Stimulated activated CD4-positive, alpha-beta T cell treated with anti-CD3 and anti-CD28 coated beads, Interleukin-1b, Interleukin-23, amount 100 ng/mL, for 48 hours (primary cell): ENCODE measurements at regions not wholly inside any gene's neighbourhood (a gene's known extent, or its start where the extent isn't known, plus 50 kb on each side); places are given as distances from the start of the nearest gene placed in this dataset.
"Not testable (repeated sequence)": the region's sequence is repeated elsewhere in the genome, so short reads cannot be mapped to it uniquely, and the experiment has no call there.

Source experiments
- DNase-seq: peaks from one replicate; pipeline ENCODE4 v3.0.0-alpha.2; 2020

- no peak for DNase-seq
Measured at GRCh38 chr2:142562900-142563299, 314.6 kb upstream of the KYNU start.

- no peak for DNase-seq
Measured at GRCh38 chr2:142561656-142562055, 315.8 kb upstream of the KYNU start.

DNA sequence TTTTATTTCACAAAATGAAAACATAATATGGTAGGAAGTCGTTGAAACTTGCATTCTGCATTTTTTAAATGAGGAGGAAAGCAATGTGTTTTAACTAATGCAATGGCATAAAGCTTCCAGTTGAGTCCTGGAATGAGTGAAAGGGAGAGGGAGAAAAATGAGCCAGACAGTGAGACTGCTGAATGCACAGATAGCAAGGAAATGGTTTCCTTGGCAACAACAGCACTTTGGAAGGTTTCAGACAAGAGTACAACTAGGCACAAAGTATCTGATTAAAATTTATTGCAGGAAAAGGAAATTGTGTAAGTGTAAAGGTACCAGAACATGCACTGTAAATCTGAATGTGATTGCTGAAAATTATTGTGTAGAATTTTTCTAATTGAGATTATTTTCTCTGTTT, 320.1 kb upstream of the KYNU start:
- DNase-seq: no peak

GRCh38 chr2:142545999-142546398, 331.5 kb upstream of the KYNU start:
- DNase-seq: not testable (repeated sequence)

- DNase-seq: no peak
Measured at GRCh38 chr2:142545036-142545435, 332.4 kb upstream of the KYNU start.

DNA sequence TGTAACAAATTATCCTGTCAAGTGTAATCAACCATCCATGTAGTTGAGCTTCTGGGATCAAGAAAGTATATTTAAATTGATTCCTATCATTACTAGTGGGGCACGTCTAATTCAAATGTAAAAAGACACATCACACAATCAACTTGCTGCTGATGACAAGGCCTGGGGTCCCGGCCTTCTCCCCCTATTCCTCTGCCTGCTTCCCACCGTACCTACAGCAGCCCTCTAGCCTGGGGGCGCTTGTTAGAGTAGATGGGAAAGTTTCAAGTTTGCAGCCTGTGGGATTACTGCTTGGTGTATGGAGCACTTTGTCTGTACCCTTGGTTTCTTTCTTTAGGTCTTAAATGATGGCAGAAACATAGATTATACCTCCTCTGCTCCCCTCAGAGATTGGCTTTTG, 333.3 kb upstream of the KYNU start:
- DNase-seq: no peak

- DNase-seq: no peak
Measured at GRCh38 chr2:142542431-142542910, 335.0 kb upstream of the KYNU start.

GRCh38 chr2:142536966-142537365, 340.5 kb upstream of the KYNU start:
- DNase-seq: no peak

- DNase-seq: no peak
Measured at GRCh38 chr2:142536492-142536891, 341.0 kb upstream of the KYNU start.

- no peak for DNase-seq
Measured at GRCh38 chr2:142535311-142535710, 342.2 kb upstream of the KYNU start.

DNA sequence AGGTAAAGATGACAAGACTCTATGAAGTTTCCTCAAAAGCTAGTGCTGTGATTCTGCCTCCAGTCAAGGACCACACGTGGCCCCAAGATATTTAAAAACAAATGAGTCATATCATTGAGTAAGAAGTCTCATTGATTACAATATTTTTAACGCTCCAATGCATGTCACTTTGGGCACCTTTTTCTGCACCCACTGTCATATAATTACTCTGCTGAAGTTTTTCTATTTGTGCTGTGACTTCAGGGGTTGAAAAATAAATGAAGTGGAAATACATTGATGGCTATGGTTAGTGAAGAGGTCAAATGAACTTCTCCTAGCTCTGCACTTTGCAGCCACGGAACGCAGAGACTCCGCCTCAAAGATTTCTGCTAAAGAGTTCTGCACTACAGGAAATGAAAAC, 344.3 kb upstream of the KYNU start:
- DNase-seq: no peak

- no peak for DNase-seq
Measured at GRCh38 chr2:142531377-142531776, 346.1 kb upstream of the KYNU start.

- no peak for DNase-seq
Measured at GRCh38 chr2:142525720-142526119, 351.7 kb upstream of the KYNU start.

DNA sequence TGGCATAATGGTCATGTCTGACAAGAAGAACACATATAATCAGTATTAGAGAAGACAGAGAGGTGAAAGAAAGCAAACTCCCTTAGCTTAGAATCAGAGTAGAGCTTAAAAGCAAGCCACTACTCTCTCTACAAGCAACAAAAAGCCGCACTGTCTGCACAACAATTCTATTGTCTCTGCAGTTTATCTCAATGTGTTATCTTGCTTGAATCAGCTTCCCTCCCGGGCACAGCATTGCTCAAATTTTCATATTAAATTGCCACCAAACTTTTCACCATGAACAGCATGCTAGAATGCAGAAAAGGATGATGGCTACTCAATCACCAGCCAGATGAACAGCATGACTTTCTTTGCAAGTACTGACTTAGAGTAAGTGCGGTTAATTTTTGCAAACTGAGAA, 356.0 kb upstream of the KYNU start:
- DNase-seq: no peak

DNA sequence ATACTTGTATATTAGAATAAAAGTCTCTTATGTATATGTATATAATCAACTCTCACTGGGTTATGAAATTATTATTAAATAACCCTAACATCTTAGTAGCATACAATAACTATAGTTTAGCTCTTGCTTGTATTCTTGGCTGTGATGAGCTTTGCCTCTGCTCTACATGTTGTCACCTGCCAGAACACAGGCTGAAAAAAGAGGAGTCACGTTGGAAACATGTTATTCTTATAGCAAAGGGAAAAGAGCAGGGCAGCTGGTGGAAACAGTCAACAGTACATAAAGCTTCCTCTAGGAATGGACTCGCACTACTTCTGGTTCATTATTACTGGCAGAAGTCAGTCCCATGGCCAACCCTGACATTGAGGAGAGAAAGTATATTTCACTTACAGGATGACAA, 362.0 kb upstream of the KYNU start:
- DNase-seq: no peak

DNA sequence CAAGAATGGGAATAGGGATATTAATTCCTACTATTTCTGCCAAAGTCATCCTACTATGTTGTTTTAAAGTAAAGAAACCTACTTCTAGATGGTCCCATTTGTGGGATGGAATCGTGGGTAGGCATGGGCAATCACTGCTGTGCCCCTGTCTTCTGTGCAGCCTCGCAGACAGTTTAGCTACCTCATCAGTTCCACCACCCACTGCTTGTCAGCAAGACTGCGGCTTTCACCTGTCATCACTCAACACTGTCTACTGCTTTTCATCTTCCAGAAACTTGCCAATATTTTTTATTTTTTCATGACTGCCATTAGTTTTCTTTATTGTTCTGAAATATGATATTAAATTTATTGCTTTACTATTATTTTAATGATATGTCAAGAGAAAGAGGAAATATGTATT, 368.1 kb upstream of the KYNU start:
- DNase-seq: no peak

- DNase-seq: no peak
Measured at GRCh38 chr2:142504754-142505153, 372.7 kb upstream of the KYNU start.

GRCh38 chr2:142502402-142502801, 371.6 kb upstream of the LRP1B start:
- no peak for DNase-seq

DNA sequence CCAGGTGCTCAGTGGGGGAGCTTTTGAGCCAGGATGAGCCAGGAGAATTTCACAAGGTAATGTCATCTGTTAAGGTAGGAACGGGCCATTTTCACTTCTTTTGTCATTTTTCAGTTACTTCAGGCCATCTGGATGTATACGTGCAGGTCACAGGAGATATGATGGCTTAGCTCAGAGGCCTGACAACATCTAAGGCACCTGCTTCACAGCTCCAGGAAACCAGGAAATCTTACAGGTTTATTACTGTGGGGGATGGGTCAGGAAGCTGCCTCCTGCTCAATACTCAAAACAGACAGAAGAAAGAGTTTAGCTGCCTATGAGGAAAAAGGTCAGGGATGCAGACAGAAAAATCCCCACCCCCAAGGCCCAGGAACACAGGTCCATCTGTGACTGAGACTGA, 364.3 kb upstream of the LRP1B start:
- no peak for DNase-seq

DNA sequence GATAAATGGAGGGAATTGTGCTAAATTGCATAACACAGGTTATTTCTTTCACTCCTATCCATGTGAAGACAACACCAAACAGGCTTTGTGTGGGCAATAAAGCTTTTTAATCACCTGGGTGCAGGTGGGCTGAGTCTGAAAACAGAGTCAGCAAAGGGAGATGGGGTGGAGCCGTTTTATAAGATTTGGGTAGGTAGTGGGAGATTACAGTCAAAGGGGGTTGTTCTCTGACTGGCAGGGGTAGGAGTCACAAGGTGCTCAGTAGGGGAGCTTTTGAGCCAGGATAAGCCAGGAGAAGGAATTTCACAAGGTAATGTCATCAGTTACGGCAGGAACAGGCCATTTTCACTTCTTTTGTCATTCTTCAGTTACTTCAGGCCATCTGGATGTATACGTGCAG, 358.8 kb upstream of the LRP1B start:
- DNase-seq: not testable (repeated sequence)

- DNase-seq: no peak
Measured at GRCh38 chr2:142484111-142484510, 353.3 kb upstream of the LRP1B start.

- DNase-seq: no peak
Measured at GRCh38 chr2:142483653-142484052, 352.8 kb upstream of the LRP1B start.

GRCh38 chr2:142478206-142478605, 347.4 kb upstream of the LRP1B start:
- DNase-seq: no peak

GRCh38 chr2:142472382-142472781, 341.6 kb upstream of the LRP1B start:
- DNase-seq: no peak

- DNase-seq: no peak
Measured at GRCh38 chr2:142467321-142467720, 336.5 kb upstream of the LRP1B start.

- DNase-seq: no peak
Measured at GRCh38 chr2:142463047-142463446, 332.2 kb upstream of the LRP1B start.
